Activated CD8-positive, alpha-beta memory T cell treated with anti-CD3 and anti-CD28 coated beads, Interleukin-2, amount 10 ng/mL, durations not matched to agents 7 days and 5 days (primary cell): ENCODE measurements at regions not wholly inside any gene's neighbourhood (a gene's known extent, or its start where the extent isn't known, plus 50 kb on each side); places are given as distances from the start of the nearest gene placed in this dataset.

Source experiments
- ATAC-seq: fragments of 150-1000 bp; cut with Tn5 transposase; one replicate; pipeline ENCODE4 v1.10.0; 2021; ENCODE audit warnings: moderate library complexity
- CTCF ChIA-PET: fragments of 350-600 bp; sonication (Branson Sonifier 250); formaldehyde crosslinking; loops from one replicate; lab custom pipeline; 2021; ENCODE audit warnings: antibody characterized with exemption; lab: Charles Lee
- DNase-seq: peaks from one replicate; pipeline ENCODE4 v3.0.0-alpha.2; 2020
- H3K27ac Mint-ChIP-seq: one replicate; pipeline ENCODE4 v1.8.0; 2021; ENCODE audit warnings: mild to moderate bottlenecking, mixed read lengths
- H3K27me3 Mint-ChIP-seq: one replicate; pipeline ENCODE4 v1.8.0; 2021; ENCODE audit warnings: mixed read lengths
- H3K36me3 Mint-ChIP-seq: one replicate; pipeline ENCODE4 v1.8.0; 2021; ENCODE audit warnings: mild to moderate bottlenecking, mixed read lengths
- H3K4me1 Mint-ChIP-seq: one replicate; pipeline ENCODE4 v1.8.0; 2021; ENCODE audit warnings: mixed read lengths
- H3K4me3 Mint-ChIP-seq: one replicate; pipeline ENCODE4 v1.8.0; 2021; ENCODE audit warnings: mild to moderate bottlenecking, moderate library complexity, mixed read lengths
- H3K9me3 Mint-ChIP-seq: one replicate; pipeline ENCODE4 v1.8.0; 2022; ENCODE audit warnings: low read depth, mixed read lengths

GRCh38 chr11:2083411-2083810 is 55.8 kb downstream of the IGF2 start:
- Mint-ChIP-seq H3K9me3 (peaks cover 11% of the 10 kb centered on the region), H3K27me3 (peaks cover 33% of the 10 kb centered on the region), H3K4me1 (peaks cover 2% of the 10 kb centered on the region), H3K27ac (no peak overlapping the region), H3K4me3 (no peak overlapping the region), H3K36me3 (peaks cover 5% of the 10 kb centered on the region)
- DNase-seq (no peak), ATAC-seq (no peak)
- CTCF ChIA-PET, result no interaction called here

- CTCF ChIA-PET, result interaction anchor here (0.7 to 1.9 kb wide), 7 partner anchors 9 to 383 kb away, joined by 3 to 14 read pairs (median 4); no protein-coding TSS in a partner anchor
- H3K4me1 Mint-ChIP-seq, result peaks cover 26% of the 10 kb centered on the region
- H3K36me3 Mint-ChIP-seq, result no peaks in the 10 kb centered on the region
- peak; percentile 78 for DNase-seq
- no peak overlapping the region for H3K4me3 Mint-ChIP-seq
- no peaks in the 10 kb centered on the region for H3K9me3 Mint-ChIP-seq
- peak overlapping the region; percentile 77 for H3K27ac Mint-ChIP-seq
- H3K27me3 Mint-ChIP-seq, result peaks cover 28% of the 10 kb centered on the region
- peak; percentile 91 for ATAC-seq
Measured at GRCh38 chr11:2077061-2077802, 62.0 kb downstream of the IGF2 start.

GRCh38 chr11:2076441-2076840 is 62.7 kb downstream of the IGF2 start:
- no peak for DNase-seq
- peaks cover 26% of the 10 kb centered on the region for H3K4me1 Mint-ChIP-seq
- H3K9me3 Mint-ChIP-seq, result no peaks in the 10 kb centered on the region
- no peak overlapping the region for H3K4me3 Mint-ChIP-seq
- peaks cover 28% of the 10 kb centered on the region for H3K27me3 Mint-ChIP-seq
- CTCF ChIA-PET, result interaction anchor here (0.7 to 1.9 kb wide), 5 partner anchors 9 to 228 kb away, joined by 3 to 14 read pairs (median 4); no protein-coding TSS in a partner anchor
- H3K27ac Mint-ChIP-seq, result peak overlapping the region; percentile 77
- H3K36me3 Mint-ChIP-seq, result no peaks in the 10 kb centered on the region
- no peak for ATAC-seq

- ATAC-seq (no peak), DNase-seq (no peak)
- Mint-ChIP-seq H3K4me3 (no peak overlapping the region), H3K4me1 (peaks cover 24% of the 10 kb centered on the region), H3K27me3 (peaks cover 14% of the 10 kb centered on the region), H3K36me3 (no peaks in the 10 kb centered on the region), H3K27ac (no peak overlapping the region), H3K9me3 (no peaks in the 10 kb centered on the region)
- CTCF ChIA-PET, result interaction anchor here (1.1 to 1.7 kb wide), 2 partner anchors 77 to 223 kb away, joined by 3 to 6 read pairs; no protein-coding TSS in a partner anchor
Measured at GRCh38 chr11:2074266-2074825, 64.8 kb downstream of the IGF2 start.

GRCh38 chr11:2072551-2073261 is 66.5 kb downstream of the IGF2 start:
- peaks cover 20% of the 10 kb centered on the region for H3K4me1 Mint-ChIP-seq
- ATAC-seq, result no peak
- H3K27me3 Mint-ChIP-seq, result peaks cover 12% of the 10 kb centered on the region

GRCh38 chr11:2071748-2072385 is 67.3 kb downstream of the IGF2 start:
- peaks cover 12% of the 10 kb centered on the region for H3K27me3 Mint-ChIP-seq
- DNase-seq, result no peak
- H3K4me1 Mint-ChIP-seq, result peaks cover 12% of the 10 kb centered on the region
- H3K27ac Mint-ChIP-seq, result no peak overlapping the region
- ATAC-seq, result no peak
- CTCF ChIA-PET, result interaction anchor here (0.5 kb wide), 1 partner anchor 14 kb away, joined by 3 read pairs; no protein-coding TSS in a partner anchor
- H3K4me3 Mint-ChIP-seq, result no peak overlapping the region
- H3K36me3 Mint-ChIP-seq, result no peaks in the 10 kb centered on the region
- H3K9me3 Mint-ChIP-seq, result no peaks in the 10 kb centered on the region

More at GRCh38 chr11:2072551-2073261, 66.5 kb downstream of the IGF2 start:
- Mint-ChIP-seq H3K27ac (no peak overlapping the region), H3K36me3 (no peaks in the 10 kb centered on the region), H3K4me3 (no peak overlapping the region), H3K9me3 (no peaks in the 10 kb centered on the region)
- CTCF ChIA-PET, result interaction anchor here (0.5 kb wide), 1 partner anchor 13 kb away, joined by 3 read pairs; no protein-coding TSS in a partner anchor
- DNase-seq, result no peak
